IPS-18a (cell line): ENCODE measurements at regions not wholly inside any gene's neighbourhood (a gene's known extent, or its start where the extent isn't known, plus 50 kb on each side); places are given as distances from the start of the nearest gene placed in this dataset.
"Not testable (repeated sequence)": the region's sequence is repeated elsewhere in the genome, so short reads cannot be mapped to it uniquely, and the experiment has no call there.

Experiments
- H3K27ac ChIP-seq: one replicate; pipeline ENCODE4 v1.5.1; 2013; ENCODE audit warnings: low read length
- H3K27me3 ChIP-seq: one replicate; pipeline ENCODE4 v1.6.1; 2013; ENCODE audit warnings: mild to moderate bottlenecking, low read length; ENCODE audit not compliant: control insufficient read depth, insufficient read depth
- H3K36me3 ChIP-seq: one replicate; pipeline ENCODE4 v1.6.1; 2013; ENCODE audit warnings: low read depth, low read length; ENCODE audit not compliant: control insufficient read depth
- H3K4me1 ChIP-seq: one replicate; pipeline ENCODE4 v1.6.1; 2013; ENCODE audit warnings: low read depth, low read length; ENCODE audit not compliant: control insufficient read depth
- H3K4me3 ChIP-seq: one replicate; pipeline ENCODE4 v1.5.1; 2013; ENCODE audit warnings: low read length
- H3K9ac ChIP-seq: one replicate; pipeline ENCODE4 v1.6.1; 2013; ENCODE audit warnings: mild to moderate bottlenecking, low read length, moderate library complexity
- H3K9me3 ChIP-seq: one replicate; pipeline ENCODE4 v1.6.1; 2013; ENCODE audit warnings: low read depth, low read length; ENCODE audit not compliant: control insufficient read depth

GRCh38 chr5:94024620-94025019, 283.2 kb upstream of the POU5F2 start:
- Histone ChIP-seq H3K27ac (no peak overlapping the region), H3K27me3 (no peaks in the 10 kb centered on the region), H3K9ac (no peak overlapping the region), H3K36me3 (no peaks in the 10 kb centered on the region), H3K9me3 (no peaks in the 10 kb centered on the region), H3K4me1 (peaks cover 5% of the 10 kb centered on the region), H3K4me3 (no peak overlapping the region)

- Histone ChIP-seq H3K36me3 (no peaks in the 10 kb centered on the region), H3K27me3 (no peaks in the 10 kb centered on the region), H3K4me1 (peaks cover 5% of the 10 kb centered on the region), H3K27ac (no peak overlapping the region), H3K4me3 (no peak overlapping the region), H3K9ac (no peak overlapping the region), H3K9me3 (no peaks in the 10 kb centered on the region)
Measured at GRCh38 chr5:94024101-94024500, 282.7 kb upstream of the POU5F2 start.

GRCh38 chr5:94021246-94021645, 279.8 kb upstream of the POU5F2 start:
- Histone ChIP-seq H3K9ac (no peak overlapping the region), H3K9me3 (no peaks in the 10 kb centered on the region), H3K4me3 (no peak overlapping the region), H3K27ac (no peak overlapping the region), H3K4me1 (no peaks in the 10 kb centered on the region), H3K36me3 (no peaks in the 10 kb centered on the region), H3K27me3 (no peaks in the 10 kb centered on the region)

- no peaks in the 10 kb centered on the region for H3K27me3 ChIP-seq
- no peak overlapping the region for H3K4me3 ChIP-seq
- H3K36me3 ChIP-seq, result no peaks in the 10 kb centered on the region
- H3K9ac ChIP-seq, result no peak overlapping the region
- H3K27ac ChIP-seq, result no peak overlapping the region
- no peaks in the 10 kb centered on the region for H3K4me1 ChIP-seq
- H3K9me3 ChIP-seq, result peaks cover 7% of the 10 kb centered on the region
Measured at GRCh38 chr5:94017579-94017978, 276.2 kb upstream of the POU5F2 start.

GRCh38 chr5:94010814-94011213, 269.4 kb upstream of the POU5F2 start:
- no peaks in the 10 kb centered on the region for H3K27me3 ChIP-seq
- no peaks in the 10 kb centered on the region for H3K36me3 ChIP-seq
- H3K4me3 ChIP-seq, result no peak overlapping the region
- no peak overlapping the region for H3K27ac ChIP-seq
- no peak overlapping the region for H3K9ac ChIP-seq
- no peaks in the 10 kb centered on the region for H3K4me1 ChIP-seq
- peaks cover 7% of the 10 kb centered on the region for H3K9me3 ChIP-seq

GRCh38 chr5:94009161-94009560, 267.8 kb upstream of the POU5F2 start:
- H3K27ac ChIP-seq, result no peak overlapping the region
- no peak overlapping the region for H3K4me3 ChIP-seq
- H3K4me1 ChIP-seq, result no peaks in the 10 kb centered on the region
- H3K9me3 ChIP-seq, result no peaks in the 10 kb centered on the region
- no peaks in the 10 kb centered on the region for H3K27me3 ChIP-seq
- no peak overlapping the region for H3K9ac ChIP-seq
- no peaks in the 10 kb centered on the region for H3K36me3 ChIP-seq

GRCh38 chr5:93998951-93999455, 257.6 kb upstream of the POU5F2 start:
- H3K27ac ChIP-seq, result no peak overlapping the region
- H3K36me3 ChIP-seq, result no peaks in the 10 kb centered on the region
- no peak overlapping the region for H3K9ac ChIP-seq
- H3K4me1 ChIP-seq, result no peaks in the 10 kb centered on the region
- H3K4me3 ChIP-seq, result no peak overlapping the region
- no peaks in the 10 kb centered on the region for H3K9me3 ChIP-seq
- no peaks in the 10 kb centered on the region for H3K27me3 ChIP-seq

GRCh38 chr5:93997562-93997961, 256.2 kb upstream of the POU5F2 start:
- Histone ChIP-seq H3K4me3 (no peak overlapping the region), H3K36me3 (no peaks in the 10 kb centered on the region), H3K4me1 (no peaks in the 10 kb centered on the region), H3K27ac (no peak overlapping the region), H3K27me3 (no peaks in the 10 kb centered on the region), H3K9ac (no peak overlapping the region), H3K9me3 (no peaks in the 10 kb centered on the region)

- Histone ChIP-seq H3K9me3 (no peaks in the 10 kb centered on the region), H3K27me3 (no peaks in the 10 kb centered on the region), H3K4me3 (no peak overlapping the region), H3K9ac (no peak overlapping the region), H3K4me1 (no peaks in the 10 kb centered on the region), H3K27ac (no peak overlapping the region), H3K36me3 (no peaks in the 10 kb centered on the region)
Measured at GRCh38 chr5:93995126-93995621, 253.8 kb upstream of the POU5F2 start.

- H3K27me3 ChIP-seq, result no peaks in the 10 kb centered on the region
- no peaks in the 10 kb centered on the region for H3K4me1 ChIP-seq
Measured at GRCh38 chr5:93993161-93993560, 251.8 kb upstream of the POU5F2 start.

GRCh38 chr5:93990504-93991070, 249.2 kb upstream of the POU5F2 start:
- Histone ChIP-seq H3K9ac (no peak overlapping the region), H3K4me1 (no peaks in the 10 kb centered on the region), H3K27me3 (no peaks in the 10 kb centered on the region), H3K9me3 (no peaks in the 10 kb centered on the region), H3K4me3 (no peak overlapping the region), H3K36me3 (no peaks in the 10 kb centered on the region), H3K27ac (no peak overlapping the region)

More at GRCh38 chr5:93993161-93993560, 251.8 kb upstream of the POU5F2 start:
- no peak overlapping the region for H3K27ac ChIP-seq
- H3K9me3 ChIP-seq, result no peaks in the 10 kb centered on the region
- H3K4me3 ChIP-seq, result no peak overlapping the region
- no peak overlapping the region for H3K9ac ChIP-seq
- H3K36me3 ChIP-seq, result no peaks in the 10 kb centered on the region

- H3K27ac ChIP-seq, H3K4me3 ChIP-seq, H3K4me1 ChIP-seq, H3K27me3 ChIP-seq, H3K9me3 ChIP-seq, H3K36me3 ChIP-seq, H3K9ac ChIP-seq: not testable (repeated sequence)
Measured at GRCh38 chr5:93985940-93986570, 244.7 kb upstream of the POU5F2 start.
